AG09319 (cell line): ENCODE measurements at regions not wholly inside any gene's neighbourhood (a gene's known extent, or its start where the extent isn't known, plus 50 kb on each side); places are given as distances from the start of the nearest gene placed in this dataset.

Experiments used
- DNase-seq: peaks from one replicate; pipeline ENCODE4 v3.0.0-alpha.2; 2010; ENCODE audit warnings: low read depth; ENCODE audit errors: extremely low read depth
- CTCF ChIP-seq: IDR thresholded peaks from 2 replicates; pipeline ENCODE4 v1.5.1; 2011; ENCODE audit warnings: low read depth, mild to moderate bottlenecking, inconsistent platforms, low read length, moderate library complexity

- no peak for DNase-seq
- no peak for TF ChIP-seq CTCF
These were observed 700.4 kb upstream of the KCND2 start for GRCh38 chr7:119572541-119572940.

- no peak for DNase-seq
- no peak for TF ChIP-seq CTCF
These were observed 694.9 kb upstream of the KCND2 start for GRCh38 chr7:119578116-119578515.

- TF ChIP-seq CTCF = no peak
- DNase-seq = no peak
These were observed 678.0 kb upstream of the KCND2 start for GRCh38 chr7:119594956-119595355.

GRCh38 chr7:119596651-119597050, 676.3 kb upstream of the KCND2 start:
- DNase-seq = no peak
- TF ChIP-seq CTCF = no peak

GRCh38 chr7:119606297-119606696, 666.7 kb upstream of the KCND2 start:
- no peak for DNase-seq

GRCh38 chr7:119620769-119621168, 652.2 kb upstream of the KCND2 start:
- TF ChIP-seq CTCF = no peak
- DNase-seq = no peak

More at GRCh38 chr7:119606297-119606696, 666.7 kb upstream of the KCND2 start:
- no peak for TF ChIP-seq CTCF

GRCh38 chr7:119623427-119623826, 649.5 kb upstream of the KCND2 start:
- no peak for TF ChIP-seq CTCF
- DNase-seq = no peak
